Activated CD4-positive, alpha-beta T cell treated with anti-CD3 and anti-CD28 coated beads, Interleukin-2, amount 50 U/mL, for 16 hours (primary cell): ENCODE measurements at regions not wholly inside any gene's neighbourhood (a gene's known extent, or its start where the extent isn't known, plus 50 kb on each side); places are given as distances from the start of the nearest gene placed in this dataset.

Source experiments
- DNase-seq: peaks from one replicate; pipeline ENCODE4 v3.0.0-alpha.2; 2020

DNA sequence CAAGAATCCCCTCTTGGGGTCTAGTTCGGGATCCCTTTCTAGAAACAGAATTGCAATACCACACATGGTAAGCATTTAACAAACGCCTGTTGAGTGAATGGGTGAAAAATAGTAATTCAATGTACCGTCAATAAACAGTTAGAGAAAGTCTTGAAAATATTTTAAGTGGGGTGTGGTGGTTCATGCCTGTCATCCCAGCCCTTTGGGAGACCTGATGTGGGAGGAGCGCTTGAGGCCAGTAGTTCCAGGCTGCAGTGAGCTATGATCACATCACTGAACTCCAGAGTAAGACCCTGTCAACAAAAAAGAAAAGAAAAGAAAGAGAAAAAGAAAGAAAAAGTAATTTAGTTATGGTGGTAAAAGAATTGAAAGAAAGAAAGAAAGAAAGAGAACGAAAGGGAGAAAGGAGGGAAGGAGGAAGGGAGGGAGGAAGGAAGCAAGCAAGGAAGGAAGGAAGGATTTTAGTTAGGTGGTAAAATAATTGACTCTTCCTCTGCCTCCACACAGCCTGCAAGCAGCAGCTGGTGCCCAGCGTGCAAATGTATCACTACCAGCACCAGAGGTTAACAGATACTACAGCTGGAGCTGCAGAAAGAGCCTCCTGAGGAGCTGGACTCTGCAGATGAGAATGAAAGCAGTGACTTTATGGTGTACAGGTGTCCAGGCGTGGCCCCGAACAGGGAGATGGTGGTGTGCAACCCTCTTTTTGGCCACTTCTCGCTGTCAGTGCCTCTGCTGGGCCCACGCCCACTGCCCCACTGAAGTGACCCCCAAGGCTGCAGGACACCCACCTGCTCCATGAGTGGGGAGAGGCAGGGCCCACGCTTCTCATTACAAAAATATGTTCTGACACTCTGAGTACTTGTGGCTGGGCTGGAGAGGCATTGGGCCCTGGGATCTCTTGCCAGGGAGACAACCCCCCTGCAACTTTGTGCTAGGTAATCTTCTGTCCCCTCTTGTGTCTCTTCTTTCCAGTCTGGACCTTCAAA is 135.4 kb downstream of the BAMBI start:
- no peak for DNase-seq

DNA sequence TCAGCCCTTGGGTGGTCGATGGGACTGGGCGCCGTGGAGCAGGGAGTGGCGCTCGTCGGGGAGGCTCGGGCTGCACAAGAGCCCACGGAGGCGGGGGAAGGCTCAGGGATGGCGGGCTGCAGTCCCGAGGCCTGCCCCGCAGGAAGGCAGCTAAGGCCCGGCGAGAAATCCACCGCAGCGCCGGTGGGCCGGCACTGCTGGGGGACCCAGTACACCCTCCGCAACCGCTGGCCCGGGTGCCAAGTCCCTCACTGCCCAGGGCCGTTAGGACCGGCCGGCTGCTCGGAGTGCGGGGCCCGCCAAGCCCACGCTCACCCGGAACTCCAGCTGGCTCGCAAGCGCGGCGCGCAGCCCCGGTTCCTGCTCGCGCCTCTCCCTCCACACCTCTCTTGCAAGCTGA is 138.4 kb downstream of the BAMBI start:
- DNase-seq, result no peak

DNA sequence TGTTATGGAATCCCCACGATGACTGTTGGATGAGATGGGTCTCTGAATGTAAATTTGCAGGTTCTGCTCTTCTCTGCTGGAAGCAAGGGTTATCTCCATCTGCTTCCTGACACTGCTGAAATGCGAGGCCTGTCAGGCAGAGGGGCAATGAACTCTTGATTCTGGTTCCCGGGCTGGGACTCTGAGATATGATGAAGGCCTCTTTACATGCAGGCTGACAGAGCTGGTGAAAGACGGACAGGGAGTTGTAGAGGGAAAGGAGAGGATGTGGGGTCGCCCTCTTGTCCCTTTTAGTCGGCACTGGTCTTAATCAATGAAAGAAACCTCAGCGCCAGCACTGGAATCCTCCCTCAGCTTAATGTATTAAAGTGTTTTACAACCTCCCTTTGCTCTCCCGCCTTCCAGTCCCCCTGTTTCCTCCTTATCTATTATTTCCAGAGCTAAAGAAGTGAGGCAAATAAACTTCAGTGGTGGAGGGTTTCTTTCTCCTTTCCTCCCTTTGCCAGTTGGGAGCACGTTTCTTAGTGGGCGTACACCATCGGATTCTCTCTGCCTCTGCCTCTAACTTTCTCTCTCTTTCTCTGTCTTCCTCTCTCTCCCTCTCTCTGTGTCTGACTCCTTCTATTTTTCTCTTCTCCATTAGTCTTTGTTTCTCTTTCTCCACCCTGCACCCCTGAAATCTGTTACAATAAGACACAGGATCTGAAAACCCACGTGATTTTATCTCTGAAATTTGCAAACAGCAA is 145.6 kb downstream of the BAMBI start:
- no peak for DNase-seq

DNA sequence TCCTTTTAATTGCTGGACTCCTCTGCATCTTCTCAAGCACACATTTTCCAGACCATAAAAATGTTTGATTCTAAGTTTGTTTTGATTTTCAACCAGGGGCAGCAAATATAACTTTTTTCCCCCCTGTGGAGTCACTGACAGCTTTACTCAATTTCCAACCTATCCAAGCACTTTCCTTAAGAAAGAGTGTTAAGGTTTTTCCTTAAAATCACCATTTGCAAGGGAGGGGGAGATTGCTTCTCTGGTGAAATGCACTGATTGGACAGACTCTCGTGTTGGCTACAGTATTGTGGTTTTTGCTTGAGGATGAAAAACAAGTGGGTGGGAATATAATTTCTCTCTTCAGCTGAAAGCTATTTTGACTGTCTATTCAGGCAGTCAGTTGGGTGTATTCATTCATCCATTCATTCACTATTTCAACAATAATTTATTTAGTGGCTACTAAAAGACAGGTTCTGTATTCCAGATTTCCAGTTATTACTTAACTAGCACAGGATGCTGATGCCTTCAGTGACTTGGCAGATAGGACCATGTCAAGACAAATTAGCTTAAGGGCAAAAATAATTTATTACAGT is 146.3 kb downstream of the BAMBI start:
- no peak for DNase-seq

DNA sequence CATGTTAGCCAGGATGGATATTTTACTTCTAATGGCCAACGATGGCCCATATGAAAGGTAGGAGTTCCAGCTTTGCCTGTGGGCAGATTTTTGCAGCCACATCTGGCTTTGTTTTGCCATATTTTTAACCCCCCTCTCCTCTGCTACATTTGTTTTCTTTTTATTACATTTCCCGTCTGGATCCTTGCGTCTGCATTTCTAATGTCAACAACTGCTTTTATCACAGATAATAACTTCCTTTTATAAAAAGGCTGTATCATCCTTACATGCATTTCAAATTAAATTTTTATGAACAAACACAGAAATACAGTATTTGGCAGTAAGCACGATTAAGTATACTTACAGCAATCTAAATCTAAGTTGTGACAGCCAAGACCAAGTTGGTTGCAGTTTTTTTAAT is 156.0 kb downstream of the BAMBI start:
- DNase-seq, result no peak

DNA sequence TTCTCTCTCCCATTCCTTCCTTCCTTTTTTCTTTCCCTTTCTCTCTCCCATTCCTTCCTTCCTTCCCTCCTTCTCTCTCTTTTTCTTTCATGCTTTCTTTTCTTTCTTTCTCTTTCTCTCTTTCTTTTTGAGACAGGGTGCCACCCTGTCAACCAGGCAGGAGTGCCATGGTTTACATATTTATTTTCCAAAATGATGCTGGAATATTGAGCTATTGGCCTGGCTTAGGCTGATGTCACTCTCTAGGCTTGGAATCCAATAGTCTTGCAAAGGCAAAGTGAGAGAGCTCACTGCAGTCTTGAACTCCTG is 159.1 kb downstream of the BAMBI start:
- DNase-seq, result no peak

DNA sequence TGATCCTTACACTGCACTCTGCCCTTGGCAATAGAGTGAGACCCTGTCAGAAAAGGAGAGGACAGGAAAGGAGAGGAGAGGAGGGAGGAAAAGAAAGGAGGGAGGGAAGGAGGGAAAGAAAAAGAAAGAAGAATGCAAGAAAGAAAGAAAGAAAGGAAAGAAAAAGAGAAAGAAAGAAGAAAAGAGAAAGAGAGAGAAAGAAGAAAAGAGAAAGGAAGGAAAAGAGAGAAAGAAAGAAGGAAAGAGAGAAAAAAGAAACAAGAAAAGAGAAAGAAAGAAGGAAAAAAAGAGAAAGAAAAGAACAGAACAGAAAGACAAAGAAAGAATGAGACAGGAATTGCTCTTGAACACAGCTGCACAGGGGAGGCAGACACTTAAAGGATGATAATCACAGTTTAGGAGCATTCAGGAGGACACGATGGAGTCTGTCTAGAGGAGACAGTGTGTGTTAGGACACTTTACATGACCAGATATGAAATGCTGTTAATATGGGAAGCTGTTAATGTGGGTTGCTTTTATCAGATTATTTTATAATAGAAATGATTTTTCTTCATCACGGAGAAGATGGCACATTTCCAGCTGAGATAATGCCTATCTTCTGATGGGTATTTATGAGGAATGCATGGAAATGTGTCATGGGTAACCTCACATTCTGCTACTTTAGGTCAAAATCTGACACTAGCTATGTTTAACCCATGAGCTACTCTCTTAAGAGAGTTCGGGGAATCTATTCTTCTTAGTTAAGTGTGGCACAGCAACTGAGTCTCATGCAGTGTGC is 160.5 kb downstream of the BAMBI start:
- DNase-seq, result no peak

DNA sequence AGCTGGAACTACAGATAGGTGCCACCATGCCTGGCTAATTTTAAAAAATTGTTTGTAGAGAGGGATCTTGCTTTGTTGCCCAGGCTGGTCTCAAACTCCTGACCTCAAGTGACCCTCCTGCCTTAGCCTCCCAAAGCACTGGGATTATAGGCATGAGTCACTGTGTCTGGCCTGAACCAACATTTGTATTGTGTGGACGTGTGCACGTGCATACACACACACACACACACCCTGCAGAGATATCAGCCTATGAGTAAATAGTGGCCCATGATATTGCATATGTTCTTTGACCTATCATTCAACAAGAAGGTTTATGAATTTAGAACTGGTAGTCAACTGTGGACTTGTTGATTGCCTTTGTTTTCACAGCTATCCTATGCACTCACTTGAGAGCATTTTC is 161.6 kb downstream of the BAMBI start:
- DNase-seq, result no peak

DNA sequence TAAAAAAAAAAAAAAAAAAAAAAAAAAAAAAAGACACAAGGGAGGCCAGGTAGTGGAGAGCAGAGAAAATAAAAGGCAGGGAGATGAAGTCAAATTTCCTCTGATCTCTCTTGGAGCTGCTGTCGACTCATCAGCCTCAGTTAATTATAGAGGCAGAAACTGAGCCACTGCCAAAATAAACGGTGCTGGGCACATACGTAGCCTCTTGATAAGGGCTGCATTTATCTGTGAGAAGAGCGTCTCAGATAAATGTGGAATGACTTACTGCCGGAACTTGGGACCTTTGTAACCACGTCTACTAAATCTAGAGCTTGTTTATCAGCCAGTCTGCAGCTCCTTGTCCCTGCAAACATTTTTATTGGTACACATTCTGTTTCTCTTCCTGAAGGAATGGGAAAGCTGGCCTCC is 162.3 kb downstream of the BAMBI start:
- no peak for DNase-seq

DNA sequence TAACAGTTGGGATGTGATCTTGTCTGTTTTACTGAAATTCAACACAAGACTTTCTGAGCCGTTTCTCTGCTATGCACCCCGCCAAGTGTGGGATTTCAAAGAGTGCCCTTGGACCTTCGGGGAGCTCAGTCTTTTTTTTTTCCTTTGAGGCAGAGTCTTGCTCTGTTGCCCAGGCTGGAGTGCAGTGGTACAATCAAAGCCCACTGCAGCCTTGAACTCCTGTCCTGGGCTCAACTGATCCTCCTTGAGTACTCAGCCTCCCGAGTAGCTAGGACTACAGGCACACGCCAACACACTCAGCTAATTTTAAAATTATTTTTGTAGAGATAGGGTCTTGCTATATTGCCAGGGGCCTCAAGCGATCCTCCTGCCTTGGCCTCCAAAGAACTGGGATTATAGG is 162.9 kb downstream of the BAMBI start:
- DNase-seq, result no peak

DNA sequence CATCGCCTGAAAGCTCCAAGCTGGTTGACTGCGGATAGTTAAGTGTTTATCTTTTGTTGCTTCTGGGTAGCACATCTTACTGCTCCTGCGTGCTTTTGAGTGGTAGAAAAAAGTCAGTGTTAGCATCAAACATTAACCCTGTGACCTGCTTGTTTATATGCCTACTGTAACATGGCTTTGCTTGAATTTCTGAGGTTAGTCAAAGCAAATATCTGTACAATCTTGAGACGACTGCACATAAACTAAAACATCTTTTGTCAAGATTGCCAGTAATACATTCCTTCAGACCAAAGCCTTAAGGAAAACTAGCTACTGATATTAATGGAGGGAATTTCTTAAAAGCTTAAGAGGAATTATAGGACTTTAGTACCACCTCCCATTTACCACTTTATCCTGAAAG is 163.7 kb downstream of the BAMBI start:
- no peak for DNase-seq

DNA sequence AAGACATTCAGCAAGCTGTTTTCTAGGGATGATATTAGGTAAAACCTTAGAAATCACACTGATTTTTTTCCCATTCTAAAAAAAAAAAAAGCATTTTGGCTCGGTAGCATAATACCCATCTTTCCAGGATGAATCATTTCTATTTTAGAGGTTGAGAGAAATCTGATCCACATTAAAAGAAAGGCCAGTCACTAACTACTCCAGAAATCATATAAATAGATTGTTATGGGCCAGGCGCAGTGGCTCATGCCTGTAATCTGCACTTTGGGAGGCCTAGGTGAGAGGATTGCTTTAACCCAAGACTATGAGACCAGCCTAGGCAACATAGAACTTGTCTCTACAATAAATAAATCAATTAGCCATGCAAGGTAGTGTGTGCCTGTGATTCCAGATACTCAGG is 164.3 kb downstream of the BAMBI start:
- no peak for DNase-seq

DNA sequence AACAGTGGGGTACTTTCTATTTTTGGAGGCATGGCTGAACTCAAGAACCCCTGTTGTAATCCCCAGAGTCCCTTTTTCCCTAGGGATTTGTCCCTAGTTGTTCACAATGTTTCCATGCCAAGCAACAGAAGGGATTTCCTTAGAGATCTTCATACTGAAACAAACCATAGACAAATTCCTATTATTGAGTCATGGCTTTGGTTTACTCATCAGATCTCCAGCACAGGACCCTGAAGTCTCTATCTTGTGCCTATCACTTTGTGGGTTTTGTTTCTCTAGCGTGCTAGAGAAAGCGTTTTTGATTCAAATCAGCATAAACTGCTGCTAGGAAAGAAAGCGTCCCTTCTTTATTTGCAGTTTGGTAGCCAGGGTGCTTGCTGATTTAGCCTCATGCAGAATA is 165.0 kb downstream of the BAMBI start:
- no peak for DNase-seq

DNA sequence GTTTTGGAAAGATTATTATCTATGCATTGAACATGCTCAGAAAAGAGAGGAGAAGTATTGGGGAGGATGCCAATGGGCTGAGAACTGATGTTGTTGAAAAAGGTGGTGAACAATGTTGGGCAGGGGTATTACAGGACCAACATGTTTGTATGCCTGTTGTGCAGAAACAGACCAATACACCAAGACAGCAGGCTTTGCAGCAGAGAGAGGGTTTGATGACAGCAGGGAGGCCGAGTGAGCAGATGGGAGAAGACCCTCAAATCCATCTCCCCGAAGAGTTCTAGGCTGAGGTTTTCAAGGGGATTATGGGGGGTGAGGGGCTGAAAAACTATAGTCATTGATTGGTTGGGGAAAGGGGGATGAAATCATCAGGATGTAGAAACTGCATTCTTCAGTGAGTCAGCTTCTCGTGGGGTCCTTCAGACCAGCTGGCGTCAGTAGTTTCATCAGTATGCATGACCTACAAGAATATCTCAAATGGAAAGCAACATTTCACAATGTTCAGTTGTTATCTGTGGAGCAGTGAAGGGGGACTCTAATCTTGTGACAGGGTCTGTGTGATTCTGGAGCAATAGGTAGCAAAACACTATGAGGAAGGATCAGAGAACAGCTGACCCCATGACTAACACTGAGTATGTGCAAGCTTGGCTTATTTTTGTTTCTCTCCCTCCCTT is 167.8 kb downstream of the BAMBI start:
- no peak for DNase-seq

DNA sequence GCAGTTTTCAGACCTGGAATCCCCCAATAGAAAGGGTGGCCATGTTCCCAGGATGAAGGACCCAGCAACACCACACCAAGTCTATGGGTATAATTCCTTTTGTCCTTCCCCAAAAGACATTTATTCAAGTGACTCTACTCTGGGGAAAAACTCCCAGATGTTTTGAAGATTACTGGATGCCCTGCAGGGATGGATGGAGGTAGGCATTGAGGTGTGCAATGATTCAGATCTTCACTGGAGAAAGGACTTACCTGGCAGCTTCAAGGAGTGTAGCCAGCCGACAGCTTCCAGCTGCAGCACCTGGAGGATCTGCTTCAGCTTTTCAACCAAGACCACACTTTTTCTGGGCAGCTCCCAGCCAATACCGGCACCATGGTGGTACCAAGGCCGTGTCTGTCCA is 172.0 kb downstream of the BAMBI start:
- DNase-seq, result no peak

DNA sequence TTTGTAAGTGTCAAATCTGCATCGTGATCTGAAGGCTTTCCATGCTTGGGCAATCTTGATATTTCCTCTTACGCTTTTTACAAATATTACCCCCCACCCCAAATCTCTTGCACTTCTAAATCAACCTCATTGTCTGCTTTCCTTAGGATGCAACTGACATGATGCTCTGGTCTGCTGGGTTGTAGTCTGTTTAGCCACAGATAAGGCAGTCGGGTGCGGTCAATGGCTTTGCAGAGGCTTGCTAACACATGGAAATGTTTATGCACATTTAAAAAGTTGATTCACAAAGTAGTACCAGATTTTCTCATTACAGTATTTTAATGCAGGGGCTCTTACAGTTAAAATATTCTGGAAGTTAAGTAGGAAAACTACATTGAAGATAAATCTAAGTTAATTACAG is 172.5 kb downstream of the BAMBI start:
- DNase-seq, result no peak

DNA sequence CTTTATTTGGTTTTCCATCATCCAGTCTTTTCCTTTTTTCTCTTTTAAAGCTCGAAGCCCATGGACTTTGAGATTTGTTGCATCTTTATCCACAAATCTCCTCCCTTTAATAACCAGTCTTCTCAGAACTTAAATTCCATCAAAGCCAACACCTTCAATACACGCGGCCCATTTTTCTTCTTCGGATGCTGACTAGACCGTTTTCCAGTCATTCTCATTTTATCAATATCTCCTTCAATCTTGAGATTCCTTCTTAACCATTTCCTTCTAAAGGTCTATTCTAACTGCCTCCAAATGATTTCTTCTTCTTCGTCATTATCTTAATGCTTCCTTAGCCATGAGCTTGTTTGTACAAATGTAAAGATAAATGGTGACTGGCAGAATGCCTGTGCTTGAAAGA is 173.5 kb downstream of the BAMBI start:
- DNase-seq, result no peak

DNA sequence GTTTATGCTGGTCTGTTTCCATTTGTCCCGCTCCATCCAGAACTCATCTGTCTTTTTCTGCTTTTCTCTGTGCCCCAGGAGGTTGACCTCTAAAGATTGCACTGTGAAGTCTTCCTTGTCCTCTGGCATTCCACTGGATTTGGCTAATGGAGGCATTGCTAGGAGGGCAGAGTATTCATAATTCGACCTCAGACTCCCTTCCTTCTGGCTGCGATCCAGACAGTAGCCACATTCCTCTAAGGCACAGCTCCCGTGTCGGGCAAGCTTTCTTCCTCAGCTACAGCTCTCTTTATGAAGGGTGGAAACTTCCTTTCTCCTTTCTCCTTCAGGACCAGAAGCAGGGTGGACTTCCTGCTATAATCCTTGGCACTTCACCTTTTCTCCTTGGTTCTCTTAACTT is 175.9 kb downstream of the BAMBI start:
- no peak for DNase-seq

DNA sequence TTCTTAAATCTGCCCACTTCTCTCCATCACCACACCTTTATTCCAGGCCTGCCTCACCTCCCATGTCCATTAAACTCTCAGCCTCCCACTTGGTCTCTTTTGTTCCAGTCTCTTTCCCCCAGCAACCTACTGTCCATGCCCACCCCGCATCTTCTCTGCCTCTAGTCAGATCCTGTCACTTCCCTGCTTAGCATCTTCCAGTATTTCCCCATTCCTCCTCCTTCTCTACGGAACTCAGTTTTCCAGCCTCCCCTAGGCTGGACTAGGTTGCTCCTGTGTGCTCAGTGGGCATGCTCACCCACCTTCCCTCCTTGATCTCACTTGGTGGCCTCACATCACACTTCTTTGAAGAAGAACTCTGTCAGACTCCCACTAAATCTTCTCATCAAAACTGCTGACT is 179.8 kb downstream of the BAMBI start:
- no peak for DNase-seq

DNA sequence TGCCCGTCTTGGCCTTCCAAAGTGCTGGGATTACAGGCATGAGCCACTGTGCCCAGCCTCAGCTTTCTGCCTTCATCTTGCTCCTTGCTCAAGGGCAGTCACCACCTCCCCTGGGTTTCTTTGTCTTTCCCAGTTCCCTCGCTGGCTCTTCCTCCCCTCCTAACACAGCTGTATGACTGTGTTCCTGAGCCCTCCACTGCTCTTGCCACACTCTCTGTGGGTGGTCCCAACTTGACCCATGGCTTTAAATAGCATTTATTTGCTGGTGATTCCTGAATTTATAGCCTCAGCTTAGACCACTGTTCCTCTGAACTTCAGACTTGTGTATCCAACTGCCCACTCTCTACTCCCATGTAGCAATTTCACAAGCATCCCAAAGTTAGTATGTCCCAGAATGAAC is 181.3 kb downstream of the BAMBI start:
- DNase-seq, result no peak

DNA sequence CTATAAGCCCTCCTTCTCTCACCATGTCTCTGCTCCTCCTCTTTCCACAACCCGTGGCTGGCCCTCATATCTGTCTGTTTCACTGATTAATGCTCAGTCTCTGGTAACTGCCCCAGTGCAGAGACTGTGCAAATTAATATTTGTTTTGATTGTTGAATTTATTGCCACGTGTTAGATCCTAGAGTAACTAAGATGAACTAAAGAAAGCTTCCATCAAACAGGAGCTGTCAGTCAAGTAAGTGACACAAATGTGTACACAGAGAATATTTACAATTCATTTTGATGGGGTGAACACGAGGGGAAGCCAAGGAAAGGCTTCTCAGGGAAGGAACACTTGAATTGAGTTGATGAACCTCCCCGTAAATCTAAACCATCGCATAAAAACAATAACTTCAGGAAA is 182.5 kb downstream of the BAMBI start:
- no peak for DNase-seq

DNA sequence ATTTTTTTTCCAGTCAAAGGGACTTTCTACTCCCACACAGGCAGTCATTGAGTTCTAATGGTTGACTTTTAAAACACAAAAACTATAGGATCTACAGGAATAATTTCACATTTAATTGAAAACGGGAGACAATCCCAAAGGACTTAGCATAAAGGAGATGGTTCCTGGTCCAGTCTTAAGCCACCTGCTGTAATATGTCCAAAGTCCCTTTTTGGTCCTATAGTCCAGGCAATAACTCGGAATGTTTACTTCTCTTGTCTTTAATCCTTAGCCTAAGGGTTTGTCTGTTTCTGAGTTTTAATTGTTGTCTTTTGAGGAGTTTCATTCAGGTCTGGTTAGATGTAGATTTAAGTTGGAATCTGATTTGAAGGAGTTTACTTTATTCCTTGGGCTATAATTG is 184.9 kb downstream of the BAMBI start:
- no peak for DNase-seq
